ENCODE measurements at regions not wholly inside any gene's neighbourhood (a gene's known extent, or its start where the extent isn't known, plus 50 kb on each side); places are given as distances from the start of the nearest gene placed in this dataset.

GRCh38 chr2:195513119-195513518, 143.9 kb upstream of the SLC39A10 start:
- no peak for TF ChIP-seq CTCF (IDR thresholded peaks at IDR 0.05)
- H3K4me1 ChIP-seq (ENCODE audit: control insufficient read depth in 1 of 2, insufficient read depth in 1 of 2, low read depth in 1 of 2, low read length in 1 of 2) = no peaks in the 10 kb centered on the region
- H3K36me3 ChIP-seq = no peaks in the 10 kb centered on the region
- no peak overlapping the region for H3K4me3 ChIP-seq (ENCODE audit: low read depth in 1 of 2, low read length in 1 of 2)
- no peaks in the 10 kb centered on the region for H3K9me3 ChIP-seq
- H3K27me3 ChIP-seq = no peaks in the 10 kb centered on the region
- H3K27ac ChIP-seq = no peak overlapping the region

GRCh38 chr2:195509551-195509950, 147.5 kb upstream of the SLC39A10 start:
- Histone ChIP-seq H3K27me3 (no peaks in the 10 kb centered on the region), H3K27ac (no peak overlapping the region), H3K4me1 (ENCODE audit: control insufficient read depth in 1 of 2, insufficient read depth in 1 of 2, low read depth in 1 of 2, low read length in 1 of 2) (no peaks in the 10 kb centered on the region), H3K9me3 (no peaks in the 10 kb centered on the region), H3K4me3 (ENCODE audit: low read depth in 1 of 2, low read length in 1 of 2) (no peak overlapping the region), H3K36me3 (no peaks in the 10 kb centered on the region)
- TF ChIP-seq CTCF (IDR thresholded peaks at IDR 0.05) = no peak

GRCh38 chr2:195508139-195508455, 148.9 kb upstream of the SLC39A10 start:
- Histone ChIP-seq H3K27ac (no peak overlapping the region), H3K4me3 (ENCODE audit: low read depth in 1 of 2, low read length in 1 of 2) (no peak overlapping the region), H3K36me3 (no peaks in the 10 kb centered on the region), H3K9me3 (no peaks in the 10 kb centered on the region), H3K4me1 (ENCODE audit: control insufficient read depth in 1 of 2, insufficient read depth in 1 of 2, low read depth in 1 of 2, low read length in 1 of 2) (no peaks in the 10 kb centered on the region), H3K27me3 (no peaks in the 10 kb centered on the region)
- no peak for TF ChIP-seq CTCF (IDR thresholded peaks at IDR 0.05)

GRCh38 chr2:195507447-195508138, 149.4 kb upstream of the SLC39A10 start:
- H3K9me3 ChIP-seq = no peaks in the 10 kb centered on the region
- H3K4me3 ChIP-seq (ENCODE audit: low read depth in 1 of 2, low read length in 1 of 2) = no peak overlapping the region
- no peaks in the 10 kb centered on the region for H3K27me3 ChIP-seq
- H3K36me3 ChIP-seq = no peaks in the 10 kb centered on the region
- no peaks in the 10 kb centered on the region for H3K4me1 ChIP-seq (ENCODE audit: control insufficient read depth in 1 of 2, insufficient read depth in 1 of 2, low read depth in 1 of 2, low read length in 1 of 2)
- TF ChIP-seq CTCF (IDR thresholded peaks at IDR 0.05) = no peak
- H3K27ac ChIP-seq = no peak overlapping the region

GRCh38 chr2:195505701-195506100, 151.3 kb upstream of the SLC39A10 start:
- Histone ChIP-seq H3K4me3 (ENCODE audit: low read depth in 1 of 2, low read length in 1 of 2) (no peak overlapping the region), H3K9me3 (no peaks in the 10 kb centered on the region), H3K4me1 (ENCODE audit: control insufficient read depth in 1 of 2, insufficient read depth in 1 of 2, low read depth in 1 of 2, low read length in 1 of 2) (no peaks in the 10 kb centered on the region), H3K36me3 (no peaks in the 10 kb centered on the region), H3K27me3 (no peaks in the 10 kb centered on the region), H3K27ac (no peak overlapping the region)
- TF ChIP-seq CTCF (IDR thresholded peaks at IDR 0.05) = no peak

- no peak overlapping the region for H3K4me3 ChIP-seq (ENCODE audit: low read depth in 1 of 2, low read length in 1 of 2)
- H3K9me3 ChIP-seq = no peaks in the 10 kb centered on the region
- no peaks in the 10 kb centered on the region for H3K4me1 ChIP-seq (ENCODE audit: control insufficient read depth in 1 of 2, insufficient read depth in 1 of 2, low read depth in 1 of 2, low read length in 1 of 2)
- no peak overlapping the region for H3K27ac ChIP-seq
- H3K27me3 ChIP-seq = no peaks in the 10 kb centered on the region
- no peaks in the 10 kb centered on the region for H3K36me3 ChIP-seq
- no peak for TF ChIP-seq CTCF (IDR thresholded peaks at IDR 0.05)
These were observed 153.8 kb upstream of the SLC39A10 start for GRCh38 chr2:195503208-195503607.
